Activated CD4-positive, alpha-beta T cell treated with anti-CD3 and anti-CD28 coated beads for 1 hour (primary cell): ENCODE measurements at regions not wholly inside any gene's neighbourhood (a gene's known extent, or its start where the extent isn't known, plus 50 kb on each side); places are given as distances from the start of the nearest gene placed in this dataset.
"Not testable (repeated sequence)": the region's sequence is repeated elsewhere in the genome, so short reads cannot be mapped to it uniquely, and the experiment has no call there.

Source experiments
- DNase-seq: peaks from one replicate; pipeline ENCODE4 v3.0.0-alpha.2; 2020

- DNase-seq, result not testable (repeated sequence)
These were observed 133.1 kb downstream of the CENPC start for GRCh38 chr4:67412153-67412712.

DNA sequence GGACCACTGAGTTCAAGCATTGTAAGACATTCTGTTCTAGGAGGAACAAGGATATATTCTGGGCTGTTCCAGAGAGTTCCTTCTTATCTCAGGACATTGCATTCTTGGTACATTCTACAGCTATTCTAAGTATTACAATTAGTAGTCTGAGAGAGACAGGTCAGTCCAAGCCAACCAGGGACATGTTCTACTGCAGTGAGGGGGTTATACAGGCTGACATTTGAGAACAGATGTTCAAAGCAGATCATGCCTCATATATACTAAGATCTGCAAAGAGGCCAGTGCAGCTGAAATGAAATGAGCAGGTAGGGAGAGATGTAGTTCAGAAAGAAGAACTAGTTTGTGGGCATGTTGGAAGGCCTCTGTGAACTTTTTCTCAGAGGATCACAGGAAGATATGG is 142.0 kb downstream of the CENPC start:
- DNase-seq, result no peak

GRCh38 chr4:67401902-67402301 is 143.4 kb downstream of the CENPC start:
- DNase-seq, result no peak

GRCh38 chr4:67397931-67398330 is 147.4 kb downstream of the CENPC start:
- no peak for DNase-seq

DNA sequence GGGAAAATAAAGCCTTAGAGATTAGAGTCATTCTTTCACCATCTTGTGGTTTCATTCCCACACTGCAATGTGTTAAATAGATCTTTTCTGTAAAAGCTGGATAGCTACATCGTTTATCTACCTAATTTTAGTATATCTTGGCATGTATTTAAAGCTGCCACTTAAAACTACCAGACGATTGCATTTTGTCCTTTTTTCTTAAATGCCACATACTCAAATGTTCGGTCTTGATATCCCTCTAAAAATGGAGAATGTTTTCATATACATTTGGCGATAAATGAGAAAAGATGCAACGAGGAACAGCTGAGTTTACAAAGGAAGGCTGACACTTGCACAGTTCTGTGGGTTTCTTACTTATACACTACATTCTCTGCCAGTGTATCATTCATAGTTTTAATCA is 148.3 kb downstream of the CENPC start:
- no peak for DNase-seq

- no peak for DNase-seq
These were observed 149.3 kb downstream of the CENPC start for GRCh38 chr4:67396008-67396407.

DNA sequence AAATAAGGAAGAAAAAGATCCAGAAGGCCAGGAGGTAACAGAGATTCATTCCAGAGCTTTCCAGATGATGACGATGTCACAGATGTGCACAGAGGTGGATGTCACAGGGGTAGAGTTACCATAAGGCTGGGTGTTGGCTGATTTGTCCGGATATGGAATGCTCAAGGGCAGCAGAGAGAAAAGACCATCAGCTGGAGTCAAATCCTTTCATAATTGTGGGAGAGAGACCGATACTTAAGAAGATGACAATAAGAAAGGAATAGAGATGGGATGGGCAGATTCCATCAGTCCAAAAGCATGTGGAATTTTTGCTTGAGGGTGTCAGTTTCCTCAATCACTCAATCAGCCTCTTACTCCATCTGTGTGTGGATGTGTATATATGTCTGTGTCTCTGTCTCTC is 150.4 kb downstream of the CENPC start:
- no peak for DNase-seq

DNA sequence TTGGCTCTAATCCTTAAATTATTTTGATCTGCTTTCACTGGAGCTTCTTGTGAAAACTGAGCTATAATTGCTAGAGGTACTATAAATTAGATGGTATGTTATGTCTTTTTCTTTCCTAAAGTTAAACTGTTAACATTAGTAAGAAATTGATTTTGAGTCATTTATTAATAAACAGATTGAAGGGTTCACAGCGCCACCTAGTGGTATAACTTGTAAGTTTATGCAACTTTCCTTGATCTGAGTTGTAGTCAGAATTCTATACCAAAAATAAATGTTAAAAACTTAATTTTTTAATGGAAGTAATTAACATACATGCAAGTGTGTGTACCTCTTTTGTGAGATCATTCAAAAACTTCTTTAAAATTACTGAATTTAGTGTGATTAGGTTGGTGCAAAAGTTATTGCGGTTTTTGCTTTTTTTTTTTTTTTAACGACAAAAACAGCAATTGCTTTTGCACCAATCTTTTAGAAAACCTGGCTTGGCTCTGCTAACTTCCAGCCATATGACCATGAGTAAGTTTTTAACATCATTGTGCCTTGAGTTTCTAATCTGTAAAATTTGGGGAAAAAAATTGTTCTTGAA is 151.5 kb downstream of the CENPC start:
- DNase-seq, result no peak

DNA sequence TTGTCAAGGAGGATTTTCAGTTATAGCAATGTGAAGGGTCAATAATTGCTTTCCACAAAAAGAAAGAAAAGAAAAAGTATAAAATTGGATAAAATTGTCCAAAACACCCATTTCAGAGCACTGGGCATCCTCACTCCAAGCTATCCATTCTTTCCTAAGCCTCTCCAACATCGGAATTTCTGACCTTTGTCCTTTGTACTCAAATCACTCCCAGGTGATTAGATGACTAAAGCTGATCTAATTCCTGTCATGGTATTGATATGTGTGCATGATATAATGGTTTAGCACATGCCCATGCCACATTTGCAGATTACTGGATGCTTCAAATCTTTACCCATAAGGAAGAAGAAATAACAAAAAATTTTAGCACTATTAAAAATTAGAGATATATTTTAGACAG is 152.3 kb downstream of the CENPC start:
- DNase-seq, result no peak

- DNase-seq, result not testable (repeated sequence)
These were observed 163.9 kb downstream of the CENPC start for GRCh38 chr4:67381406-67381804.

DNA sequence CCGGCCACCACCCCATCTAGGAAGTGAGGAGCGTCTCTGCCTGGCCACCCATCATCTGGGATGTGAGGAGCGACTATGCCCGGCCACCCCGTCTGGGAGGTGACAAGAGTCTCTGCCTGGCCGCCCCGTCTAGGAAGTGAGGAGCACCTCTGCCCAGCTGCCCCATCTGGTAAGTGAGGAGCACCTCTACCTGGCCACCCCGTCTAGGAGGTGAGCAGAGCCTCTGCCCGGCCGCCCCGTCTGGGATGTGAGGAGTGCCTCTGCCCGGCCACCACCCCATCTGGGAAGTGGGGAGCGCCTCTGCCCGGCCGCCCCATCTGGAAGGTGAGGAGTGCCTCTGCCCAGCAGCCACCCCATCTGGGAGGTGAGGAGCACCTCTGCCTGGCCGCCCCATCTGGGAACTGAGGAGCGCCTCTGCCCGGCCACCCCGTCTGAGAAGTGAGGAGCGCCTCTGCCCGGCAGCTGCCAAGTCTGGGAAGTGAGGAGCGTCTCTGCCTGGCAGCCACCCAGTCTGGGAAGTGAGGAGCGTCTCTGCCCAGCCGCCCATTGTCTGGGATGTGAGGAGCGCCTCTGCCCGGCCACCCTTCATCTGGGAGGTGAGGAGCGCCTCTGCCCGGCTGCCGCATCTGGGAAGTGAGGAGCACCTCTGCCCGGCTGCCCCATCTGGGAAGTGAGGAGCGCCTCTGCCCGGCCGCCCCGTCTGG is 164.4 kb downstream of the CENPC start:
- not testable (repeated sequence) for DNase-seq

DNA sequence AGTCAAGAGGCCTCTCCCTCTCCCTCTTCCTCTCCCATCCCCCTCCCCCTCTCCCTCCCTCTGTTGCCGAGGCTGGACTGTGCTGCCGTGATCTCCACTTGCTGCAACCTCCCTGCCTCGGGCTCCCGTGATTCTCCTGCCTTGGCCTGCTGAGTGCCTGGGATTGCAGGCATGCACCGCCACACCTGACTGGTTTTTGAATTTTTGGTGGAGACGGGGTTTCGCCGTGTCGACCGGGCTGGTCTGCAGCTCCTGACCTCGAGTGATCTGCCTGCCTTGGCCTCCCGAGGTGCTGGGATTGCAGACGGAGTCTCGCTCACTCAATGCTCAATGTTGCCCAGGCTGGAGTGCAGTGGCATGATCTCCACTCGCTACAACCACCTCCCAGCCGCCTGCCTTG is 165.1 kb downstream of the CENPC start:
- DNase-seq, result no peak

GRCh38 chr4:67375291-67375690 is 170.0 kb downstream of the CENPC start:
- DNase-seq, result no peak

DNA sequence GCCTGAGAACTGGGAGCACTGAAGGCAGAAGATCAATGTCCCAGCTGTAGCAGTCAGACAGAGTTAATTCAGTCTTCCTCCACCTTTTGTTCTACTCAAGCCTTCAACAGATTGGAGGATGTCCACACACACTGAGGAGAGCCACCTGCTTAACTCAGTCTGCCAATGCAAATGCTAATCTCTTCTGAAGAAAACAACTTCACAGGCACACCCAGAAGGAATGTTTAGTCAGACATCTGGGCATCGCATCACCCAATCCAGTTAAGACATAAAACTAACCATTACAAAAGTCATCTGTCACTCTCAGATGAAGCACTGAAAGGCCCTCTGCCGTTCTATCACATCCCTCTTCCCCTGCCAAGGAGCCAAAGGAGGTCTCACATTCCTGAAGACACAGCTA is 173.7 kb downstream of the CENPC start:
- DNase-seq, result no peak

DNA sequence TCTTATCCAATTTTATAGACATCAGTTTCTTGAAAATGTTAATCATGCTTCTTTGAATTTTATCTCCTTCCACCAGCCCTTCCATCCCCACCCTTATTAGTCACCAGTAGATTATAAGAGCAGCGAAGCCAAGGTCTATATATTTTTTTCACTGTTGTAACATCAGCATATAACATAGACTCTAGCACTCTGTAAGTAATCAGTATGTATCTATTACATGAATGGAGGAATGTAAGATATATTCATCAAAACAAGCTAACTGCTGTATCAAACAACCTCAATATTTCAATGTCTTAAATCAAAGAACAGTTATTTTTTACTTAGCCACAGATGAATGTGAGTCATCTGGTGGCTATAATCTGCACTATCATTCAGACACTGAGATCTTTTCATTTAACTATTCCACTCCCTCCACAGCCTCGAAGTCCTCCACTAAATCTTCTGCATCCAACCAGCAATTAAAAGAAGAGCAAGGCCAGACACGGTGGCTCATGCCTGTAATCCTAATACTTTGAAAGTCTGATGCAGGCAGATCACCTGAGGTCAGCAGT is 178.9 kb downstream of the CENPC start:
- no peak for DNase-seq

- no peak for DNase-seq
These were observed 179.6 kb downstream of the CENPC start for GRCh38 chr4:67365661-67366245.

GRCh38 chr4:67355806-67356205 is 189.5 kb downstream of the CENPC start:
- no peak for DNase-seq

- no peak for DNase-seq
These were observed 198.6 kb downstream of the CENPC start for GRCh38 chr4:67346654-67347053.

- no peak for DNase-seq
These were observed 200.5 kb downstream of the CENPC start for GRCh38 chr4:67344594-67345380.

DNA sequence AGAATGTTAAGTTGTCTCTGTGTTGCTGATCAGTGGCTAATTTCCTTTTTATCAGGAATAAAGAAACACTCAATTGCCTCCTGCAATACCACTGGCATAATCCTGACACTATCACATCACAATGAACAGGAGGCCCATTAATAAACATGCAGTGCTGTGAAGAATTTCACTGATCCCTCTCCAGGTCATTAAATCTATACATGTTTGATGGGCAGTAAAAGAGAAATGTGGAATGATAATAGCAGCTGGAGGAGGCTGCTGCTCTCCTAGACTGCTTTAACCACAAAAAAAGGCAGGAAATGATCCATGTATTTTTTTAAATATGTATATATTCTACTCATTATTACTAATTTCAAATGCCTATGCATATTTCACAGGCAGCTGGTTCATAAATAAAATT is 202.1 kb downstream of the CENPC start:
- no peak for DNase-seq

GRCh38 chr4:67342291-67342690 is 203.0 kb downstream of the CENPC start:
- no peak for DNase-seq

DNA sequence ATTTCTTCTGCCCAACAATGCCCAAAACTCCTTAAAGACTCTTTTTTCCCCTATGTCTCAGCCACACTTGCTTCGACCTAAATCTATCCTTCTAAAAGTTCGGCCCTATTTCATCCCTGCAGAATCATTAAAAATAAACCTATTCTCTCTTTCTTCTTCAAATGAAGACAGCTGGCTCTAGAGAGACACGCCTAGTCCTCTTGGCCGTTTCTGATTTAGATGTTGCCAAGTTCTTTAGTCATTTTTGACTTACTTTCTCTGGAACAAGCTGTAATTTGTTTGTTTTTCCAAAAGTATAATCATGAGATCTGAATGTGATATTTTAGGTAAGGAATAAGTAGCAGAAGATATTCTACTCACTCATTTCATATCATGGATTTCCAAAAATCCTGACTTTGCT is 211.6 kb downstream of the CENPC start:
- no peak for DNase-seq

- DNase-seq, result no peak
These were observed 212.7 kb downstream of the CENPC start for GRCh38 chr4:67332627-67333026.
